ENCODE measurements at regions not wholly inside any gene's neighbourhood (a gene's known extent, or its start where the extent isn't known, plus 50 kb on each side); places are given as distances from the start of the nearest gene placed in this dataset.

DNA sequence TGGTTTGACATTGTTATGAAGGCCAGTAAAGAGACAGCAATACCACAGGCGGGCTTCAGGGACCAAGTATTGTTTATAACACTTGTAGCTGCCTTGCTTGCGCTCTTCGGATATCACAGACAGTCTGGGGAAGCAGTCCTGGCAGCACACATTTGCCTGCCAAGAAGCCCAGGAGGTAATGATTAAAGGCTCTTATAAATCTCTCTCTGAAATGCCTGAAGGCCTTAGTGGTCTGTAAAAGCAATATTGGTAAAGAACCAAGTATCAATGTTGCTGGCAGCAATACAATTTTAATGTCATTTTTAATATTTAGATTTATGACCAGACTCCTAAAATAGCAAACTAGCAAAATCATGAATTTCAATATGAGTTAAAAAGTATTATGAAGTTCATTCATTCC, 1312.4 kb downstream of the PCDH9 start:
- no peak for TF ChIP-seq YY1 (IDR thresholded peaks at IDR 0.05; ENCODE audit: insufficient read depth, insufficient read length)
- no peak for TF ChIP-seq SUZ12 (IDR thresholded peaks at IDR 0.05; ENCODE audit: extremely low read depth, insufficient read depth, insufficient read length)
